ENCODE measurements at regions not wholly inside any gene's neighbourhood (a gene's known extent, or its start where the extent isn't known, plus 50 kb on each side); places are given as distances from the start of the nearest gene placed in this dataset.

GRCh38 chr5:164217464-164217863 is 712.0 kb downstream of the MAT2B start:
- H3K4me3 ChIP-seq (ENCODE audit: low read depth, low read length), result no peak overlapping the region
- TF ChIP-seq CTCF (IDR thresholded peaks at IDR 0.05; ENCODE audit: low read depth, low read length) (no peak), POLR2A (IDR thresholded peaks at IDR 0.05; ENCODE audit: extremely low read depth, insufficient read length) (no peak), MYC (IDR thresholded peaks at IDR 0.05; ENCODE audit: low read depth, low read length) (no peak), MAX (IDR thresholded peaks at IDR 0.05; ENCODE audit: low read depth, low read length) (no peak)
- no peak for DNase-seq (ENCODE audit: low read depth)

- DNase-seq (ENCODE audit: low read depth), result no peak
- TF ChIP-seq MYC (IDR thresholded peaks at IDR 0.05; ENCODE audit: low read depth, low read length), result no peak
- TF ChIP-seq POLR2A (IDR thresholded peaks at IDR 0.05; ENCODE audit: extremely low read depth, insufficient read length), result no peak
- TF ChIP-seq CTCF (IDR thresholded peaks at IDR 0.05; ENCODE audit: low read depth, low read length), result no peak
- TF ChIP-seq MAX (IDR thresholded peaks at IDR 0.05; ENCODE audit: low read depth, low read length), result no peak
- H3K4me3 ChIP-seq (ENCODE audit: low read depth, low read length), result no peak overlapping the region
These were observed 715.1 kb downstream of the MAT2B start for GRCh38 chr5:164220522-164220921.

- no peak overlapping the region for H3K4me3 ChIP-seq (ENCODE audit: low read depth, low read length)
- no peak for DNase-seq (ENCODE audit: low read depth)
- no peak for TF ChIP-seq CTCF (IDR thresholded peaks at IDR 0.05; ENCODE audit: low read depth, low read length)
These were observed 718.8 kb downstream of the MAT2B start for GRCh38 chr5:164224236-164224635.

GRCh38 chr5:164224772-164225171 is 719.4 kb downstream of the MAT2B start:
- DNase-seq (ENCODE audit: low read depth), result no peak
- TF ChIP-seq MAX (IDR thresholded peaks at IDR 0.05; ENCODE audit: low read depth, low read length) (no peak), CTCF (IDR thresholded peaks at IDR 0.05; ENCODE audit: low read depth, low read length) (no peak), MYC (IDR thresholded peaks at IDR 0.05; ENCODE audit: low read depth, low read length) (no peak), POLR2A (IDR thresholded peaks at IDR 0.05; ENCODE audit: extremely low read depth, insufficient read length) (no peak)

GRCh38 chr5:164230341-164230740 is 724.9 kb downstream of the MAT2B start:
- TF ChIP-seq POLR2A (IDR thresholded peaks at IDR 0.05; ENCODE audit: extremely low read depth, insufficient read length), result no peak
- no peak for TF ChIP-seq MYC (IDR thresholded peaks at IDR 0.05; ENCODE audit: low read depth, low read length)
- TF ChIP-seq CTCF (IDR thresholded peaks at IDR 0.05; ENCODE audit: low read depth, low read length), result no peak
- no peak for TF ChIP-seq MAX (IDR thresholded peaks at IDR 0.05; ENCODE audit: low read depth, low read length)
- H3K4me3 ChIP-seq (ENCODE audit: low read depth, low read length), result no peak overlapping the region

More at GRCh38 chr5:164224772-164225171, 719.4 kb downstream of the MAT2B start:
- no peak overlapping the region for H3K4me3 ChIP-seq (ENCODE audit: low read depth, low read length)

GRCh38 chr5:164233791-164234190 is 728.4 kb downstream of the MAT2B start:
- no peak for DNase-seq (ENCODE audit: low read depth)

More at GRCh38 chr5:164230341-164230740, 724.9 kb downstream of the MAT2B start:
- DNase-seq (ENCODE audit: low read depth), result no peak

More at GRCh38 chr5:164233791-164234190, 728.4 kb downstream of the MAT2B start:
- no peak overlapping the region for H3K4me3 ChIP-seq (ENCODE audit: low read depth, low read length)
- TF ChIP-seq MAX (IDR thresholded peaks at IDR 0.05; ENCODE audit: low read depth, low read length), result no peak
- TF ChIP-seq MYC (IDR thresholded peaks at IDR 0.05; ENCODE audit: low read depth, low read length), result no peak
- no peak for TF ChIP-seq CTCF (IDR thresholded peaks at IDR 0.05; ENCODE audit: low read depth, low read length)
- TF ChIP-seq POLR2A (IDR thresholded peaks at IDR 0.05; ENCODE audit: extremely low read depth, insufficient read length), result no peak

All from NB4 (cell line).